ENCODE measurements at regions not wholly inside any gene's neighbourhood (a gene's known extent, or its start where the extent isn't known, plus 50 kb on each side); places are given as distances from the start of the nearest gene placed in this dataset.

DNA sequence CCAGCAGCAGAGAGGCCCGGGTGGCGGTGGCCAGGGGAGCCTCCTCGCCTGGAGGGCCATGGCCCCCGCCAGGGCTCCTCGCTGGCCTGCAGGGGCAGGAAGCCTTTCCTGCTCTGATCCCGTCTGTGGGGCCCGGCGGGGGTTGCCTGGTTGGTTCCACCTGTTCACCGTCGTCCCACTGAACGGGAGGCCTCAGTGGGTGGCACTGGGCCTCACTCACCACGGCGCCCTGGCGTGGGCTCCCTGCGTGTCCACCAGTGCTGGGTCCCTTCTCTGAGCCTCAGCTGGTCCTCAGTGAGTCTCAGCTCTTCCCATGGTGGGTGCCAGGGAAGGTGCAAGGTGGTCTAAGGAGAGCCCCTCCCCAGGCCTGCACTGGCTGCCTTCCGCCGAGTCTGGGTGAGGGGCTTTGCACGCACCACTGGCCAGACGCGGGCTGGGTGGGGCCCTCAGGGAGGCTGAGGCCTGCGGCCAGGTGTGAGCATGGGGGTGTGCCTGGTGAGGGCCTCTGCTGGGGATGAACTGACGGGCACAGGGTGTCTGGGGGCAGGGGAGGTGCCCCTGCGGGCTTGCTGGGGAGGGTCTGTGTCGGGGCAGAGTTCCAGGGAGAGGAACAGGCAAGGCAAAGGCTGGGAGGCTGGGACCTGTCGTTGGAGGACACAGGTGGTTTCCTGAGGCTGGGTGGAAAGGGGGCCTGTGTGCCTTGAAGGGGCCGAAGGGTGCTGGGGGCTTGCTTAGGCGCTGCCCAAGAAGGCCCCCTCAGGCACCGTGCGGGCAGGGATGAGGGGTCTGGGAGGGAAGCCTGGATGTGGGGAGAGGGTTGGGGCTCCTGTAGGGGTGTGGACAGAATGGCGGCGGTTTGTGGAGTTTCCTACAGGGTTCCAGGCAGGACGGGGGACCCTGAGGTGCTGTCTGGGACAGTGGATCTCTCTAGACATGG lies 339.8 kb downstream of the TMEM121 start:
- TF ChIP-seq, protein P1, sequence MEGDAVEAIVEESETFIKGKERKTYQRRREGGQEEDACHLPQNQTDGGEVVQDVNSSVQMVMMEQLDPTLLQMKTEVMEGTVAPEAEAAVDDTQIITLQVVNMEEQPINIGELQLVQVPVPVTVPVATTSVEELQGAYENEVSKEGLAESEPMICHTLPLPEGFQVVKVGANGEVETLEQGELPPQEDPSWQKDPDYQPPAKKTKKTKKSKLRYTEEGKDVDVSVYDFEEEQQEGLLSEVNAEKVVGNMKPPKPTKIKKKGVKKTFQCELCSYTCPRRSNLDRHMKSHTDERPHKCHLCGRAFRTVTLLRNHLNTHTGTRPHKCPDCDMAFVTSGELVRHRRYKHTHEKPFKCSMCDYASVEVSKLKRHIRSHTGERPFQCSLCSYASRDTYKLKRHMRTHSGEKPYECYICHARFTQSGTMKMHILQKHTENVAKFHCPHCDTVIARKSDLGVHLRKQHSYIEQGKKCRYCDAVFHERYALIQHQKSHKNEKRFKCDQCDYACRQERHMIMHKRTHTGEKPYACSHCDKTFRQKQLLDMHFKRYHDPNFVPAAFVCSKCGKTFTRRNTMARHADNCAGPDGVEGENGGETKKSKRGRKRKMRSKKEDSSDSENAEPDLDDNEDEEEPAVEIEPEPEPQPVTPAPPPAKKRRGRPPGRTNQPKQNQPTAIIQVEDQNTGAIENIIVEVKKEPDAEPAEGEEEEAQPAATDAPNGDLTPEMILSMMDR (IDR thresholded peaks at IDR 0.05; ENCODE audit: insufficient read depth in 1 of 2, low read depth in 1 of 2, low read length in 1 of 2, severe bottlenecking in 1 of 2, unreplicated experiment in 1 of 2) = no peak
- H3K36me3 Mint-ChIP-seq (ENCODE audit: insufficient read depth, unreplicated experiment) = no peaks in the 10 kb centered on the region
- no TSS peak for BruUV-seq (replicated peaks)
- CTCF ChIA-PET = no interaction called here
- H3K4me1 Mint-ChIP-seq (ENCODE audit: low read depth, unreplicated experiment) = no peaks in the 10 kb centered on the region
- Histone ChIP-seq H3K36me3 (ENCODE audit: control insufficient read depth, insufficient read depth, low read length) (no peaks in the 10 kb centered on the region), H3K27me3 (replicated peaks; ENCODE audit: control insufficient read depth, insufficient read depth, low read length) (no peaks in the 10 kb centered on the region), H3K4me3 (ENCODE audit: low read depth, low read length) (no peak overlapping the region), H3K4me1 (no peaks in the 10 kb centered on the region), H3K9me3 (no peaks in the 10 kb centered on the region)
- no peak overlapping the region for H3K4me3 Mint-ChIP-seq (ENCODE audit: unreplicated experiment)
- H3K27ac Mint-ChIP-seq (ENCODE audit: unreplicated experiment) = no peak overlapping the region
- intact Hi-C loops (cut with micrococcal nuclease; ENCODE audit: unreplicated experiment) = no loop called here
- H3K9me3 Mint-ChIP-seq (ENCODE audit: unreplicated experiment) = no peaks in the 10 kb centered on the region
- H3K27me3 Mint-ChIP-seq (ENCODE audit: insufficient read depth, unreplicated experiment) = peaks cover 12% of the 10 kb centered on the region
- POLR2A ChIA-PET = no interaction called here
- DNase-seq = peak in 1 of 2 experiments; percentile 19

DNA sequence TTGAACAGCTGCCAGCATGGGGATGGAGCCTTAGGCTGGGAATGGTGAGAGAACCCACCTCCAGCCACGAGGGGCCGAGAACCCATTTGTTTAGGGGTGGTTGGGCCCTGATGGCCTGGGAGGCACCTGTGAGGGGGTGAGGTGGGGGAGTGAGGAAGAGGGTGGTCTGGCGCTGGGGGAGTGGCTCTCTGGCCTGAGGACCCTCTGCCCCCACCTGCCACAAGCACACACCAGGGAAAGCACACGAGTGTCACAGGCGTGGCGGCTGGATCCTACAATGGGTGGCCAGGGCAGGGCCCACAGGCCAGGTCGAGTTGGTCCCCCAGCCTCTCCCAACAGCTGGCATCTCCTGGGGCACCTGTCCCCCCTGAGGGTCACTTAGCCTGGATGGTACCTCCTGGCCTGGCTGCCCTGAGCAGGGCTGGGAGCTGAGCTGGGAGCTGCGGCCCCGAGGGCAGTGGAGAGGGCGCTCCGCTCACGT lies 340.5 kb downstream of the TMEM121 start:
- Histone ChIP-seq H3K36me3 (ENCODE audit: control insufficient read depth, insufficient read depth, low read length) (no peaks in the 10 kb centered on the region), H3K9me3 (no peaks in the 10 kb centered on the region), H3K4me3 (ENCODE audit: low read depth, low read length) (no peak overlapping the region), H3K4me1 (no peaks in the 10 kb centered on the region), H3K27me3 (replicated peaks; ENCODE audit: control insufficient read depth, insufficient read depth, low read length) (no peaks in the 10 kb centered on the region)
- ChIA-PET CTCF (no interaction called here), POLR2A (no interaction called here)
- intact Hi-C loops (cut with micrococcal nuclease; ENCODE audit: unreplicated experiment) = no loop called here
- no peaks in the 10 kb centered on the region for H3K36me3 Mint-ChIP-seq (ENCODE audit: insufficient read depth, unreplicated experiment)
- H3K4me3 Mint-ChIP-seq (ENCODE audit: unreplicated experiment) = no peak overlapping the region
- no peaks in the 10 kb centered on the region for H3K4me1 Mint-ChIP-seq (ENCODE audit: low read depth, unreplicated experiment)
- no peak overlapping the region for H3K27ac Mint-ChIP-seq (ENCODE audit: unreplicated experiment)
- DNase-seq = peak in 1 of 2 experiments; percentile 14
- H3K9me3 Mint-ChIP-seq (ENCODE audit: unreplicated experiment) = no peaks in the 10 kb centered on the region
- peaks cover 14% of the 10 kb centered on the region for H3K27me3 Mint-ChIP-seq (ENCODE audit: insufficient read depth, unreplicated experiment)
- BruUV-seq (replicated peaks) = no TSS peak
- TF ChIP-seq, protein P1 (IDR thresholded peaks at IDR 0.05; ENCODE audit: insufficient read depth in 1 of 2, low read depth in 1 of 2, low read length in 1 of 2, severe bottlenecking in 1 of 2, unreplicated experiment in 1 of 2) = no peak

DNA sequence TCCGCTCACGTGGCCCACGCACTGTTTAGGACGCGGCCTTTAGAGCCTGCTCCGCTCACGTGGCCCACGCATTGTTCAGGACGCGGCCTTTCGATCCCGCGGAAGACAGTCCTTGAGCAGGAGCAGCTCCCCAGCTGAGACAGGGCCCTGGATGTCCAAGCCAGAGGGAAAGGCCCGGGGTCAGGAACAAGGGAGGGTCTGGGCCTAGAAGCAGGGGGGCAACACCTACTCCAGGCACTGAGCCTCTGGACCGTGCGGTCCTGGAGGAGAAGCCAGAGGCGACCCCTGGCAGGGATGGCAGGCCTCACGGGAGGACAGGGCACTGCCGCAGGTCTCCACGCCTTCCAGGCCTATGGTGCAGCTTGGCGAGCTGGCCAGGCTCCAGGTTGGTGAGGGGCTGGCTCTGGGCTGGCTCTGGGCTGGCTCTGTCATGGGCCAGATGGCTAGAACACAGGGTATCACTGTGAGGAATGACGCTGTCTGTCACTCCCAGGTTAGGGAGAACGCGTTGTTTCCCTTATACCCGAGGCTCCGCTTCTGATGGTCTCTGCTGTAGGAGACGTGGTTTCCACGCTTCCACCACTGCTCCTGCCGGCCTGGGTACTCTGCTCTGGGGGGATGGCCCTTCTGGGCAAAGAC lies 341.7 kb downstream of the TMEM121 start:
- H3K9me3 ChIP-seq = no peaks in the 10 kb centered on the region
- no peak for DNase-seq
- no peaks in the 10 kb centered on the region for H3K9me3 Mint-ChIP-seq (ENCODE audit: unreplicated experiment)

More for the DNA sequence above, 341.7 kb downstream of the TMEM121 start:
- intact Hi-C loops (cut with micrococcal nuclease; ENCODE audit: unreplicated experiment) = no loop called here
- Histone ChIP-seq H3K4me3 (ENCODE audit: low read depth, low read length) (no peak overlapping the region), H3K4me1 (no peaks in the 10 kb centered on the region), H3K27me3 (replicated peaks; ENCODE audit: control insufficient read depth, insufficient read depth, low read length) (no peaks in the 10 kb centered on the region), H3K36me3 (ENCODE audit: control insufficient read depth, insufficient read depth, low read length) (no peaks in the 10 kb centered on the region)
- Mint-ChIP-seq H3K4me1 (ENCODE audit: low read depth, unreplicated experiment) (no peaks in the 10 kb centered on the region), H3K36me3 (ENCODE audit: insufficient read depth, unreplicated experiment) (no peaks in the 10 kb centered on the region), H3K27me3 (ENCODE audit: insufficient read depth, unreplicated experiment) (peaks cover 18% of the 10 kb centered on the region), H3K4me3 (ENCODE audit: unreplicated experiment) (no peak overlapping the region), H3K27ac (ENCODE audit: unreplicated experiment) (no peak overlapping the region)
- ChIA-PET POLR2A (no interaction called here), CTCF (no interaction called here)
- BruUV-seq (replicated peaks) = no TSS peak
- TF ChIP-seq, protein P1 (IDR thresholded peaks at IDR 0.05; ENCODE audit: insufficient read depth in 1 of 2, low read depth in 1 of 2, low read length in 1 of 2, severe bottlenecking in 1 of 2, unreplicated experiment in 1 of 2) = no peak
